ENCODE measurements at regions not wholly inside any gene's neighbourhood (a gene's known extent, or its start where the extent isn't known, plus 50 kb on each side); places are given as distances from the start of the nearest gene placed in this dataset.

- TF ChIP-seq POLR2AphosphoS5 (IDR thresholded peaks at IDR 0.05; ENCODE audit: borderline replicate concordance, low read depth, low read length) (no peak), EZH2 (IDR thresholded peaks at IDR 0.05) (no peak)
Measured at GRCh38 chr10:21184984-21185383, 287.9 kb upstream of the NEBL start.

All from SK-N-MC (cell line).